K562 (cell line): ENCODE measurements at regions not wholly inside any gene's neighbourhood (a gene's known extent, or its start where the extent isn't known, plus 50 kb on each side); places are given as distances from the start of the nearest gene placed in this dataset.

ENCODE experiments used
- ATAC-seq: fragments of 200-7000 bp; cut with Tn5 transposase; 3 replicates; pipeline ENCODE4 v1.9.1; 2020; ENCODE audit warnings: moderate library complexity
- BruUV-seq: library from RNA; stranded (reverse); fragments of 400-500 nt; replicated peaks from 2 replicates; lab custom pipeline; 2021; lab: Mats Ljungman, UMichigan
- CTCF ChIA-PET: fragments of 300-600 bp; formaldehyde crosslinking; extraction: SDS; loops from one replicate; lab custom pipeline; 2021; ENCODE audit warnings: low intra/inter-chr PET ratio; lab: Yijun Ruan, JAX
- POLR2A ChIA-PET: fragments of 300-600, 350-650 bp; sonication (Branson Sonifier 250); formaldehyde crosslinking; extraction: SDS; loops from one replicate; lab custom pipeline; 2021; ENCODE audit warnings: antibody characterized with exemption, inconsistent platforms; lab: Yijun Ruan, JAX
- DNase-seq, 4 experiments: peaks; one replicate each; pipeline versions ENCODE4 v3.0.0 to v3.0.0-alpha.2; 2011 to 2018; ENCODE audit warnings: low spot score in 3 of 4, mixed read lengths in 3 of 4; ENCODE audit errors: extremely low read depth in 1 of 4
- FAIRE-seq: peaks from 2 replicates; lab custom pipeline; 2011; peaks lifted over from hg19 to GRCh38; lab: Jason Lieb, UNC
- H2AFZ ChIP-seq: 2 replicates; pipeline ENCODE4 v1.6.0; 2011; ENCODE audit warnings: low read depth, low read length, control low read depth, inconsistent platforms
- H3K27ac ChIP-seq: fragments of 200-600 bp; 3 replicates; pipeline ENCODE4 v1.8.0; 2011; ENCODE audit warnings: low read depth, mild to moderate bottlenecking, control low read depth, inconsistent platforms, low read length, moderate library complexity, mixed read lengths; ENCODE audit errors: extremely low read depth
- H3K27me3 ChIP-seq, 2 experiments: fragments of 300-600 bp in 1 of 2; 2 replicates in 1 of 2; 3 replicates in 1 of 2; pipeline versions ENCODE4 v1.6.0 to v1.8.0; 2011; ENCODE audit warnings: inconsistent platforms in 2 of 2, low read length in 2 of 2, mild to moderate bottlenecking in 1 of 2, mixed read lengths in 1 of 2, moderate library complexity in 1 of 2; ENCODE audit not compliant: control insufficient read depth in 2 of 2, insufficient read depth in 2 of 2
- H3K36me3 ChIP-seq: fragments of 300-600 bp; 3 replicates; pipeline ENCODE4 v1.8.0; 2011; ENCODE audit warnings: mild to moderate bottlenecking, low read length, inconsistent platforms; ENCODE audit not compliant: control insufficient read depth, insufficient read depth
- H3K4me1 ChIP-seq, 2 experiments: fragments of 200-600 bp in 1 of 2; replicated peaks in 1 of 2; 2 replicates in 1 of 2; 3 replicates in 1 of 2; pipeline versions ENCODE4 v1.5.1 to v1.8.0; 2011; ENCODE audit warnings: inconsistent platforms in 2 of 2, low read length in 2 of 2, mild to moderate bottlenecking in 1 of 2, mixed read lengths in 1 of 2, moderate library complexity in 1 of 2; ENCODE audit not compliant: control insufficient read depth in 2 of 2, insufficient read depth in 2 of 2
- H3K4me2 ChIP-seq: 2 replicates; pipeline ENCODE4 v1.6.1; 2011; ENCODE audit warnings: low read length, control low read depth, inconsistent platforms, mixed read lengths; ENCODE audit not compliant: insufficient read depth
- H3K4me3 ChIP-seq: fragments of 200-600 bp; sonication (generic), shearing (Covaris generic); 2 replicates; pipeline ENCODE4 v1.5.1; 2016; ENCODE audit warnings: control low read depth, inconsistent platforms
- H3K79me2 ChIP-seq: fragments of 200-600 bp; 3 replicates; pipeline ENCODE4 v1.8.0; 2011; ENCODE audit warnings: low read length, inconsistent platforms; ENCODE audit not compliant: control insufficient read depth, insufficient read depth
- H3K9ac ChIP-seq, 2 experiments: 2 replicates each; pipeline versions ENCODE4 v1.6.0 to v1.6.1; 2011; ENCODE audit warnings: low read depth in 2 of 2, low read length in 2 of 2, control low read depth in 1 of 2, inconsistent platforms in 1 of 2, mild to moderate bottlenecking in 1 of 2, mixed read lengths in 1 of 2; ENCODE audit not compliant: insufficient read depth in 1 of 2
- H3K9me1 ChIP-seq: one replicate; pipeline ENCODE4 v1.6.0; 2011; ENCODE audit warnings: inconsistent platforms, mild to moderate bottlenecking, low read length, moderate library complexity; ENCODE audit not compliant: control insufficient read depth, insufficient read depth
- H3K9me3 ChIP-seq: replicated peaks from 2 replicates; pipeline ENCODE4 v1.5.1; 2011; ENCODE audit warnings: low read depth, low read length, inconsistent platforms; ENCODE audit not compliant: control insufficient read depth, insufficient read depth
- H4K20me1 ChIP-seq: replicated peaks from 2 replicates; pipeline ENCODE4 v1.6.1; 2011; ENCODE audit warnings: low read length, inconsistent platforms, mixed read lengths; ENCODE audit not compliant: control insufficient read depth, insufficient read depth
- CTCF ChIP-seq, 3 experiments: IDR thresholded peaks in 2 of 3; conservative IDR thresholded peaks in 1 of 3; 2 replicates each; pipeline ENCODE4 v1.5.1; 2011 to 2012; ENCODE audit warnings: low read length in 3 of 3, mild to moderate bottlenecking in 3 of 3, control low read depth in 2 of 3, improper control_type of control experiment in 1 of 3, inconsistent platforms in 1 of 3, low read depth in 1 of 3, mixed read lengths in 1 of 3, moderate library complexity in 1 of 3; ENCODE audit not compliant: insufficient read depth in 2 of 3
- MIER1 ChIP-seq: fragments of 450-650 bp; IDR thresholded peaks from 2 replicates; pipeline ENCODE4 v1.6.1; 2016; ENCODE audit warnings: antibody characterized with exemption, mild to moderate bottlenecking, low read depth
- NFYB ChIP-seq: IDR thresholded peaks from 2 replicates; pipeline ENCODE4 v1.6.1; 2011; ENCODE audit warnings: mild to moderate bottlenecking, moderate library complexity; ENCODE audit not compliant: insufficient read length; ENCODE audit errors: extremely low read depth
- TFE3 ChIP-seq: fragments of 450-650 bp; formaldehyde crosslinking; IDR thresholded peaks from 2 replicates; pipeline ENCODE4 v1.4.0; 2020; ENCODE audit warnings: mild to moderate bottlenecking, mixed read lengths
- WHSC1 ChIP-seq: IDR thresholded peaks from one replicate; pipeline ENCODE4 v1.6.1; 2012; ENCODE audit warnings: low read length, control low read depth, inconsistent platforms
- ZNF121 ChIP-seq: sonication (generic); formaldehyde crosslinking; conservative IDR thresholded peaks from 2 replicates; pipeline ENCODE4 v1.8.0; 2022; ENCODE audit warnings: missing genetic modification reagents
- ZNF707 ChIP-seq: fragments of 250-450 bp; sonication (Bioruptor Pico); conservative IDR thresholded peaks from 2 replicates; pipeline ENCODE4 v1.8.0; 2022; ENCODE audit warnings: inconsistent platforms, mild to moderate bottlenecking, moderate library complexity
- WGBS: fragments of 100-300 bp; shearing (Covaris generic); methylation state at CpG from one replicate; pipeline ENCODE4 v1.1.6; 2016; ENCODE audit warnings: low coverage, mixed read lengths; ENCODE audit not compliant: insufficient coverage; ENCODE audit errors: missing lambda C conversion rate; 5-methylcytosine and 5-hydroxymethylcytosine counted together
- in situ Hi-C: fragments of 300-500 bp; cut with MboI; formaldehyde crosslinking; loops from 4 replicates; pipeline ENCODE4 v1.15.0; 2018; ENCODE audit warnings: inconsistent platforms, mixed read lengths
- intact Hi-C: fragments of 100-400 bp; cut with micrococcal nuclease; formaldehyde crosslinking; loops from 2 replicates; pipeline ENCODE4 v1.14.2; 2022

- Histone ChIP-seq H3K36me3 (no peaks in the 10 kb centered on the region), H3K4me1 (no peaks in the 10 kb centered on the region), H3K9me1 (no peaks in the 10 kb centered on the region), H2AFZ (no peak overlapping the region), H3K27ac (no peak overlapping the region), H3K9ac (no peak overlapping the region), H3K4me3 (no peak overlapping the region), H4K20me1 (no peaks in the 10 kb centered on the region), H3K9me3 (no peaks in the 10 kb centered on the region), H3K79me2 (no peaks in the 10 kb centered on the region), H3K4me2 (no peak overlapping the region), H3K27me3 (no peaks in the 10 kb centered on the region)
- no TSS peak for BruUV-seq
- ChIA-PET POLR2A (no interaction called here), CTCF (no interaction called here)
- no peak for TF ChIP-seq MIER1
- TF ChIP-seq ZNF707 (CRISPR knock-in tag) = no peak
- TF ChIP-seq ZNF121 (CRISPR knock-in tag) = no peak
- TF ChIP-seq CTCF (IDR thresholded peaks at IDR 0.05 in 2 of 3, conservative IDR thresholded peaks at IDR 0.05 in 1 of 3; ENCODE audit: insufficient read depth in 2 of 3, low read depth in 1 of 3, low read length in 3 of 3) = no peak
- TF ChIP-seq WHSC1 = no peak
- no peak for TF ChIP-seq TFE3 (CRISPR knock-in tag)
- TF ChIP-seq NFYB = no peak
- intact Hi-C loops (no loop called here), in situ Hi-C loops (no loop called here)
- 0% methylated on average over 3 of the region's 3 CpGs for WGBS
- no peak for FAIRE-seq
- no peak for DNase-seq
- ATAC-seq = no peak
Observed at GRCh38 chr20:60459212-60459611, 501.0 kb downstream of the CDH26 start.
